Neural progenitor cell (in vitro differentiated cells): ENCODE measurements at regions not wholly inside any gene's neighbourhood (a gene's known extent, or its start where the extent isn't known, plus 50 kb on each side); places are given as distances from the start of the nearest gene placed in this dataset.

ENCODE experiments used
- EZH2 ChIP-seq: fragments of 200-600 bp; sonication (generic); IDR thresholded peaks from 2 replicates; pipeline ENCODE4 v1.6.1; 2017; ENCODE audit warnings: antibody characterized with exemption, mild to moderate bottlenecking, moderate library complexity
- EZH2phosphoT487 ChIP-seq: fragments of 200-600 bp; sonication (generic); IDR thresholded peaks from 2 replicates; pipeline ENCODE4 v1.6.1; 2017; ENCODE audit warnings: antibody characterized with exemption
- TF ChIP-seq, protein P1 (sequence below): fragments of 200-600 bp; sonication (generic); IDR thresholded peaks from 2 replicates; pipeline ENCODE4 v1.5.1; 2017; ENCODE audit warnings: antibody characterized with exemption, mild to moderate bottlenecking

DNA sequence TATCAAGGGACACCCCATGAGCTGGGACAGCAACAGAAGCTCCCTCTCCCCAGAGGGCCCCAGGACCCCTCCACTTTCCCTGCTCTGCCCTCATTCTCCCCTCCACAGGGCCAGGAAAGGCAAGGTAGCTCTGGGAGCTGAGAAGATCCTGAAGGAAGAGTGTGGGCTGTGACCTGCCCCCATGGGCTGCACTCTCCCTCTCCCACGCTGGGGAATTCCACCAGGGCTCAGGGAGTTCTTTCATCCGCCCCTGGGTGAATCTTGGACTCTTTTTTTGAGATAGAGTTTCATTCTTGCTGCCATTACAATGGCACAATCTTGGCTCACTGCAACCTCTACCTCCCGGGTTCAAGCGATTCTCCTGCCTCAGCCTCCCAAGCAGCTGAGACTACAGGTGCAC lies 73.8 kb downstream of the C9orf50 start:
- TF ChIP-seq, protein P1, sequence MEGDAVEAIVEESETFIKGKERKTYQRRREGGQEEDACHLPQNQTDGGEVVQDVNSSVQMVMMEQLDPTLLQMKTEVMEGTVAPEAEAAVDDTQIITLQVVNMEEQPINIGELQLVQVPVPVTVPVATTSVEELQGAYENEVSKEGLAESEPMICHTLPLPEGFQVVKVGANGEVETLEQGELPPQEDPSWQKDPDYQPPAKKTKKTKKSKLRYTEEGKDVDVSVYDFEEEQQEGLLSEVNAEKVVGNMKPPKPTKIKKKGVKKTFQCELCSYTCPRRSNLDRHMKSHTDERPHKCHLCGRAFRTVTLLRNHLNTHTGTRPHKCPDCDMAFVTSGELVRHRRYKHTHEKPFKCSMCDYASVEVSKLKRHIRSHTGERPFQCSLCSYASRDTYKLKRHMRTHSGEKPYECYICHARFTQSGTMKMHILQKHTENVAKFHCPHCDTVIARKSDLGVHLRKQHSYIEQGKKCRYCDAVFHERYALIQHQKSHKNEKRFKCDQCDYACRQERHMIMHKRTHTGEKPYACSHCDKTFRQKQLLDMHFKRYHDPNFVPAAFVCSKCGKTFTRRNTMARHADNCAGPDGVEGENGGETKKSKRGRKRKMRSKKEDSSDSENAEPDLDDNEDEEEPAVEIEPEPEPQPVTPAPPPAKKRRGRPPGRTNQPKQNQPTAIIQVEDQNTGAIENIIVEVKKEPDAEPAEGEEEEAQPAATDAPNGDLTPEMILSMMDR, result no peak
- no peak for TF ChIP-seq EZH2
- no peak for TF ChIP-seq EZH2phosphoT487
